HFF-Myc (cell line): ENCODE measurements at regions not wholly inside any gene's neighbourhood (a gene's known extent, or its start where the extent isn't known, plus 50 kb on each side); places are given as distances from the start of the nearest gene placed in this dataset.

Source experiments
- DNase-seq: peaks from one replicate; pipeline ENCODE4 v3.0.0-alpha.2; 2011; ENCODE audit warnings: low read depth; ENCODE audit errors: extremely low read depth
- H3K4me3 ChIP-seq: replicated peaks from 2 replicates; pipeline ENCODE4 v1.5.1; 2011; ENCODE audit warnings: low read depth, mild to moderate bottlenecking, control low read depth, low read length
- TF ChIP-seq, protein P1 (sequence below): IDR thresholded peaks from 2 replicates; pipeline ENCODE4 v1.5.1; 2012; ENCODE audit warnings: mild to moderate bottlenecking, low read depth, low read length, control low read depth; ENCODE audit errors: missing control alignments

DNA sequence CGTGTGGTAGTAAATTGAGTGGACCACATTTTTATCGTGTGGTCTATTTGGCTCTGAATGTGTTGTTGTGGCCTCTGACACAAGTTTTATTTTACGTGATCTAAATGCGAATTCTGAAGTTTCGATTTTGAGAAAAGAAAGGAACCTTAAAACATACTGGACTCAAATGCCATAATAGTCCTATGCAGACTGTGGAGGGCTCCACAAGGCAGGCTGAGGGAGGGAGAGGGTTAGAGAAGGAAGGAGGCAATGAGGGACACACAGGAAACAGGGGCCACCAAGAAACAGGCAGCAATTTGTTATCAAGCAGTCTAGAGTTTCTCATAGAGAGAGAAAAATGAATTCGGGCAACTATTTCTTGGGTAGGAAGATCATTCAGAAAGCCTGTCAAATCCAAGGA lies 110.4 kb upstream of the SEMA6A start:
- DNase-seq: no peak
- no peak overlapping the region for H3K4me3 ChIP-seq
- TF ChIP-seq, protein P1, sequence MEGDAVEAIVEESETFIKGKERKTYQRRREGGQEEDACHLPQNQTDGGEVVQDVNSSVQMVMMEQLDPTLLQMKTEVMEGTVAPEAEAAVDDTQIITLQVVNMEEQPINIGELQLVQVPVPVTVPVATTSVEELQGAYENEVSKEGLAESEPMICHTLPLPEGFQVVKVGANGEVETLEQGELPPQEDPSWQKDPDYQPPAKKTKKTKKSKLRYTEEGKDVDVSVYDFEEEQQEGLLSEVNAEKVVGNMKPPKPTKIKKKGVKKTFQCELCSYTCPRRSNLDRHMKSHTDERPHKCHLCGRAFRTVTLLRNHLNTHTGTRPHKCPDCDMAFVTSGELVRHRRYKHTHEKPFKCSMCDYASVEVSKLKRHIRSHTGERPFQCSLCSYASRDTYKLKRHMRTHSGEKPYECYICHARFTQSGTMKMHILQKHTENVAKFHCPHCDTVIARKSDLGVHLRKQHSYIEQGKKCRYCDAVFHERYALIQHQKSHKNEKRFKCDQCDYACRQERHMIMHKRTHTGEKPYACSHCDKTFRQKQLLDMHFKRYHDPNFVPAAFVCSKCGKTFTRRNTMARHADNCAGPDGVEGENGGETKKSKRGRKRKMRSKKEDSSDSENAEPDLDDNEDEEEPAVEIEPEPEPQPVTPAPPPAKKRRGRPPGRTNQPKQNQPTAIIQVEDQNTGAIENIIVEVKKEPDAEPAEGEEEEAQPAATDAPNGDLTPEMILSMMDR: no peak

DNA sequence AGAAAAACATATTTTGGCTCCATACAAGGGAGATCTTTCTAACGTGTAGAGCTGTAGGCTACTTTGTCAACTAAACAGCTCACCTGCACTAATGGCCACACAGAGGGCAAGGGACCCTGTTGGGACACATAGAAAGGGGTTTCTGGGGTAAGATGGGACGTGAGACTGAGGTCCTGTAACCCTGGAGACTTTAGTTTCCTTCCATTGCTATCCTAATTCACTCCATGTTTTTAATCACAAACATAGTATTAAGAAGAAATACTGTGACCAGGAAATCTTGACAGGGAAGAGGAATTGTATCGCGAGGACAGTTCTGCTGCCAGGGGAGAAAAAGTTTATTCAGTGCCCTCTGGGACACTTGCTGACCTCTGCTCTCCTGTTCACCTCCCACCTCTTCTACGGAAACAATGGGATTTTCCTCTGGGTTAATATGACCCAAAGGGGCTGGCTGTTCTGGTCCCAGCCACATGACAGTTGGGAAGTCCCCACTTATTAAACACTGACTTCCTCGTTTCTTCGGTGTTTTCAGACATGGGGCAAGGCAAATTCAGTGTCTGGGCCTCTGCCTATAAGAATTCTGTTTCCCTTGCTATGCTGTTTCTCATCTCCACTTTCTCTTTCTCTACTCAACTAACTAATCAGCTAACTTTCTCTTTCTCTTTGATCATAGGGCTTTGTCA lies 106.9 kb upstream of the SEMA6A start:
- no peak for DNase-seq
- TF ChIP-seq, protein P1: no peak
- H3K4me3 ChIP-seq: no peak overlapping the region

DNA sequence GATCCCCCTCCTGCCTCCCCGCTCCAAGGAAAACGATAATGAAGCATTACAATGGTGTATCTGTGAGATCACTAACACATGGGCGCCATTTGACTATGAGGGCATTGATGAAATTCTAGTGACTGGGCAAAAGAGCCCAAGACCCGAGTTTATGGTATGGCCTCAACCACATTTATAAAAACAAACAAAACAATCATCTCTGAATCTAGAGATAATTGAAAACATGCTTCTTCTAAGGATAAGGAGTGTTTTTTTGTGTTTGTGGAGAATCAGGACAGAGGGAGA lies 100.9 kb upstream of the SEMA6A start:
- H3K4me3 ChIP-seq: no peak overlapping the region
- TF ChIP-seq, protein P1: no peak
- DNase-seq: no peak

DNA sequence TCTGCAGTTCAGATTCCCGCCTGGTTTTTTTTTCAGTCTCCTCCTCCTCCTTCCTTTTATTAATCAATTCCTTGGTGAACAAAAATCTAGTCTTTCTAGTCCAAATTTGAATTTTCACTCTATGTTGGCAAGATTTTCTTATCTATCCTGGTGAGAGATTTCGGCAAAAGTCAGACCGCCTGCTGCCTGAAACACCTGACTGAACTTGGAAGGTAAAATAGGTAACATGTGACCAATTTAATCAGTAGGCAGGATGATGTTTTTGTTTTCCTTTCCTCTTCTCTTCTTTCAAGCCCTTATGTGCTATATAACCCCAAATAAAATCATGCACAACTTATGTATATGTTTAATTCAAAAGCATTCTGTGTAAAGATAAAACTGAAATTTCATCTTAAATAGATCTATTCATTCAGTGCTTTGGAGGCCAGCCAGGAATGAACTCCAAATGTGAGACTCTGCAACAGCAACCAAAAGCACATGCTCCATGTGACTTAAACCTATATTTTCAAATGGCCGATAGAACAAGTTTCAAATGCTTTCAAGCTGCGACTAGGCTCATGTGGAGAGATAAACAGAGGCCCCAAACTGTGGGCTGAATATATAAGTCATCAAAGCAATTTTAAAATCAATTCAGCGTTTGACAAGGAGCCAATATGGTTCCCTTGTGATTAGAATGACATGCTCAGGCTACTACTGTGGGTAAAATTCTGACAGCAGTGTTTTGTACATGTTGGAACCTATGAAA lies 100.4 kb upstream of the SEMA6A start:
- H3K4me3 ChIP-seq: no peak overlapping the region
- DNase-seq: no peak
- TF ChIP-seq, protein P1: no peak

DNA sequence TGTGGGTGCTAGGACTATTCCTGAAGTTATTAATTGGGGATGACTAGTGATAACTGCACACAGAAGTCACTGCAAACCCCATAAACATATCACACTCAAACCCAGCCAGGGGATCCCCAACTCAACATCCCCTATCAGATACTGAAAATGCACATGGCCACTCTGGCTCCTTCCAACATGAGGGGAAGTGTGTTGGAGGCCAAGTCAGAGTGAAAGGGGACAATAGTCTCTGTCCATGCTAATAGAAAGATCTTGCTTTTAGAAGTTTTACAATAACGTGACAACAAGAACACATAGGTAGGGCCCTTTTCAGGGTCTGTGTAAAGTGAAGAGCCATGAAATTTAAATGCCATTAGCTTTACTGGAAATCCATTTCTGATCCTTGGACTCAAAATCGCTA lies 98.8 kb upstream of the SEMA6A start:
- no peak for DNase-seq
- TF ChIP-seq, protein P1: no peak
- H3K4me3 ChIP-seq: no peak overlapping the region

DNA sequence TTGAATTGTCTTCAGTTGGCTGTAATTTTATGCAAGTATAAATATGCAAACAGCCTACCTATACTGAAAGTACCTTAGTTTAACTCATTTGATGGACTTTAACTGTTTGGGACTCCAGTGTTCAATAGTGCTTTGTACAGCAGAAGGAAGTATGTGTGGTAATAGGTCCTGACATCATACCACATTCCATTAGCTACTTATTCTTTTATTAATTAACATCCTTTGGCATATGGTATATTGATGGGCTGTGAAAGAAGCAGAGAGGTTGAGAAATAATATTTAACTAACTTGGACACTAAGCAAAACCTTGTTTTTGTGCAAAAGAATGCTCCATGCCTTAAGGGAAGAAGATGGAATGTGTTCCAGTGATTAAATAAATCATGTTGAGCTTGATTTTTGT lies 97.6 kb upstream of the SEMA6A start:
- no peak for DNase-seq
- H3K4me3 ChIP-seq: no peak overlapping the region
- TF ChIP-seq, protein P1: no peak
